Pancreas (tissue), 10 donors: ENCODE measurements at regions not wholly inside any gene's neighbourhood (a gene's known extent, or its start where the extent isn't known, plus 50 kb on each side); places are given as distances from the start of the nearest gene placed in this dataset.
"Not testable (repeated sequence)": the region's sequence is repeated elsewhere in the genome, so short reads cannot be mapped to it uniquely, and the experiment has no call there.

Source experiments
- ATAC-seq, 4 donors: fragments of 200-7000 bp; cut with Tn5 transposase; one replicate each; pipeline versions ENCODE4 v1.8.0 to v1.9.1; 2020; ENCODE audit warnings: mild to moderate bottlenecking in 4 of 4, moderate library complexity in 4 of 4
- DNase-seq, 6 donors: peaks; one replicate each; pipeline ENCODE4 v3.0.0-alpha.2; 2020
- FAIRE-seq: peaks from 2 replicates; lab custom pipeline; 2012; peaks lifted over from hg19 to GRCh38; lab: Jason Lieb, UNC
- H3K27ac ChIP-seq, 4 donors: fragments of 200-600 bp; sonication (generic); 1 replicate in 3 of 4; 2 replicates in 1 of 4; pipeline versions ENCODE4 v1.5.0 to v1.8.0; 2020
- H3K27me3 ChIP-seq, 4 donors: fragments of 200-600 bp; one replicate each; pipeline ENCODE4 v1.8.0; 2021
- H3K36me3 ChIP-seq, 3 donors: fragments of 200-600 bp; sonication (generic) in 1 of 3; one replicate each; pipeline versions ENCODE4 v1.5.0 to v1.8.0; 2020 to 2021
- H3K4me1 ChIP-seq, 3 donors: fragments of 200-600 bp; one replicate each; pipeline ENCODE4 v1.8.0; 2021
- H3K4me3 ChIP-seq, 4 donors: fragments of 200-600 bp; sonication (generic) in 2 of 4; one replicate each; pipeline versions ENCODE4 v1.5.0 to v1.8.0; 2020 to 2021
- H3K9me3 ChIP-seq, 4 donors: fragments of 200-600 bp; one replicate each; pipeline ENCODE4 v1.8.0; 2021
- CTCF ChIP-seq, 4 donors: fragments of 200-600 bp; sonication (generic) in 3 of 4; IDR thresholded peaks; one replicate each; pipeline versions ENCODE4 v1.5.0 to v1.8.0; 2021; ENCODE audit warnings: antibody characterized with exemption in 4 of 4
- WGBS, 2 donors: extraction: QIAGEN DNeasy Blood & Tissue Kit; methylation state at CpG; one replicate each; pipeline ENCODE4 v1.1.7; 2013; 5-methylcytosine and 5-hydroxymethylcytosine counted together
- intact Hi-C, 3 donors: fragments of 100-400 bp; cut with DNase I; formaldehyde crosslinking; loops; one replicate each; pipeline versions ENCODE4 v1.11.1 to v1.14.2; 2022
- donor health status: healthy with polysubstance abuse.
- donor health status: DM: no; HTN: no; CAD: no; lungs with moderate emphysema.
- donor health status: DM: no; HTN: no; CAD: no.
- donor health status: control.
- donor health status: control.
- donor health status: Bipolar disorder and iron deficiency.
- donor health status: DM: yes; HTN: yes; CAD: no.
- donor health status: DM: no; HTN: no; CAD: no.
- donor health status: DM: no; HTN: no; CAD: no.
- donor health status: DM: yes; HTN: yes; CAD: no.

GRCh38 chr15:79620112-79620857 is 188.1 kb downstream of the MINAR1 start:
- Histone ChIP-seq H3K36me3 (no peaks in the 10 kb centered on the region), H3K9me3 (no peaks in the 10 kb centered on the region), H3K27me3 (no peaks in the 10 kb centered on the region), H3K4me3 (no peak overlapping the region), H3K4me1 (no peaks in the 10 kb centered on the region), H3K27ac (no peak overlapping the region)
- intact Hi-C loops: no loop called here
- WGBS, 2 donors: 59 to 64% methylated on average over 4 of the region's 4 CpGs
- DNase-seq (no peak), ATAC-seq (no peak), FAIRE-seq (no peak)
- no peak for TF ChIP-seq CTCF (IDR thresholded peaks at IDR 0.05)

GRCh38 chr15:79621805-79622204 is 189.7 kb downstream of the MINAR1 start:
- H3K4me1 ChIP-seq, H3K4me3 ChIP-seq, FAIRE-seq, intact Hi-C loops, H3K27me3 ChIP-seq, ATAC-seq, H3K27ac ChIP-seq, H3K36me3 ChIP-seq, H3K9me3 ChIP-seq, DNase-seq: not testable (repeated sequence)
- WGBS, 2 donors: 75 to 91% methylated on average over 3 of the region's 3 CpGs

- H3K36me3 ChIP-seq: no peaks in the 10 kb centered on the region
- 52 to 62% methylated on average over 1 of the region's 1 CpG for WGBS, 2 donors
- ATAC-seq: no peak
- no peak for FAIRE-seq
- H3K27ac ChIP-seq: no peak overlapping the region
- no peak for TF ChIP-seq CTCF (IDR thresholded peaks at IDR 0.05)
- no peaks in the 10 kb centered on the region for H3K4me1 ChIP-seq
- peaks cover 0 to 10% (median 0%) of the 10 kb centered on the region in 4 donors for H3K27me3 ChIP-seq
- no peak for DNase-seq
- no peak overlapping the region for H3K4me3 ChIP-seq
- intact Hi-C loops: no loop called here
- H3K9me3 ChIP-seq: no peaks in the 10 kb centered on the region
Measured at GRCh38 chr15:79623488-79623887, 191.4 kb downstream of the MINAR1 start.

- Histone ChIP-seq H3K9me3 (no peaks in the 10 kb centered on the region), H3K4me3 (no peak overlapping the region), H3K4me1 (no peaks in the 10 kb centered on the region), H3K36me3 (no peaks in the 10 kb centered on the region), H3K27ac (no peak overlapping the region), H3K27me3 (peaks cover 0 to 10% (median 0%) of the 10 kb centered on the region in 4 donors)
- 70 to 74% methylated on average over 5 of the region's 5 CpGs for WGBS, 2 donors
- DNase-seq (peak in 1 of 6 donors; percentile 13), ATAC-seq (peak in 1 of 4 donors; percentile 18), FAIRE-seq (no peak)
- TF ChIP-seq CTCF (IDR thresholded peaks at IDR 0.05): no peak
- intact Hi-C loops: no loop called here
Measured at GRCh38 chr15:79629687-79630086, 197.6 kb downstream of the MINAR1 start.

GRCh38 chr15:79632457-79632856 is 200.3 kb downstream of the MINAR1 start:
- H3K27ac ChIP-seq: no peak overlapping the region
- H3K9me3 ChIP-seq: no peaks in the 10 kb centered on the region
- peaks cover 0 to 2% (median 0%) of the 10 kb centered on the region in 4 donors for H3K27me3 ChIP-seq
- no peak overlapping the region for H3K4me3 ChIP-seq
- no peak for ATAC-seq
- no peak for TF ChIP-seq CTCF (IDR thresholded peaks at IDR 0.05)
- intact Hi-C loops: no loop called here
- no peak for FAIRE-seq
- H3K36me3 ChIP-seq: no peaks in the 10 kb centered on the region
- 73 to 83% methylated on average over 2 of the region's 2 CpGs for WGBS, 2 donors
- H3K4me1 ChIP-seq: no peaks in the 10 kb centered on the region
- no peak for DNase-seq
